IMR-90 (cell line): ENCODE measurements at regions not wholly inside any gene's neighbourhood (a gene's known extent, or its start where the extent isn't known, plus 50 kb on each side); places are given as distances from the start of the nearest gene placed in this dataset.

Experiments used
- ATAC-seq: fragments of 200-7000 bp; cut with Tn5 transposase; 2 replicates; pipeline ENCODE4 v1.9.1; 2020; ENCODE audit warnings: low read depth, mild to moderate bottlenecking, moderate library complexity
- BruUV-seq: library from RNA; stranded (reverse); fragments of 400-500 nt; replicated peaks from 2 replicates; lab custom pipeline; 2021; lab: Mats Ljungman, UMichigan
- CTCF ChIA-PET: fragments of 300-600 bp; formaldehyde crosslinking; extraction: SDS; loops from one replicate; lab custom pipeline; 2021; ENCODE audit warnings: antibody characterized with exemption; lab: Yijun Ruan, JAX
- POLR2A ChIA-PET: fragments of 300-600 bp; sonication (Branson Sonifier 250); formaldehyde crosslinking; loops from one replicate; lab custom pipeline; 2022; ENCODE audit warnings: antibody characterized with exemption; ENCODE audit not compliant: unreplicated experiment; lab: Charles Lee
- DNase-seq: peaks from one replicate; pipeline ENCODE4 v3.0.0; 2013
- H2AFZ ChIP-seq: replicated peaks from 2 replicates; pipeline ENCODE3; 2013; ENCODE audit warnings: low read length, mild to moderate bottlenecking; ENCODE audit not compliant: poor library complexity
- H2AK5ac ChIP-seq: 2 replicates; pipeline ENCODE4 v1.6.1; 2013; ENCODE audit warnings: low read depth, low read length, inconsistent platforms
- H2AK9ac ChIP-seq: replicated peaks from 2 replicates; pipeline ENCODE3; 2013; ENCODE audit warnings: mild to moderate bottlenecking, low read depth, low read length, moderate library complexity; ENCODE audit not compliant: poor library complexity
- H2BK120ac ChIP-seq: 2 replicates; pipeline ENCODE4 v1.6.1; 2013; ENCODE audit warnings: low read depth, low read length, inconsistent platforms
- H2BK15ac ChIP-seq: 3 replicates; pipeline ENCODE4 v1.6.1; 2013; ENCODE audit warnings: low read depth, low read length, inconsistent platforms
- H2BK20ac ChIP-seq: 2 replicates; pipeline ENCODE4 v1.6.1; 2013; ENCODE audit warnings: low read depth, mild to moderate bottlenecking, inconsistent platforms, low read length, moderate library complexity
- H2BK5ac ChIP-seq: 2 replicates; pipeline ENCODE4 v1.6.1; 2013; ENCODE audit warnings: mild to moderate bottlenecking, low read depth, low read length, inconsistent platforms; ENCODE audit not compliant: poor library complexity, severe bottlenecking
- H3K14ac ChIP-seq: replicated peaks from 2 replicates; pipeline ENCODE4 v1.6.1; 2013; ENCODE audit warnings: low read depth, low read length, inconsistent platforms
- H3K18ac ChIP-seq: 2 replicates; pipeline ENCODE4 v1.6.1; 2013; ENCODE audit warnings: low read depth, low read length, control low read depth
- H3K23ac ChIP-seq: 2 replicates; pipeline ENCODE4 v1.6.1; 2013; ENCODE audit warnings: low read depth, low read length, inconsistent platforms
- H3K27ac ChIP-seq: 2 replicates; pipeline ENCODE4 v1.5.1; 2013; ENCODE audit warnings: mild to moderate bottlenecking, control low read depth, low read length; ENCODE audit not compliant: insufficient read depth
- H3K27me3 ChIP-seq: 2 replicates; pipeline ENCODE4 v1.6.1; 2013; ENCODE audit warnings: low read length; ENCODE audit not compliant: control insufficient read depth, insufficient read depth
- H3K36me3 ChIP-seq: 2 replicates; pipeline ENCODE4 v1.6.1; 2013; ENCODE audit warnings: low read length, mixed read lengths; ENCODE audit not compliant: control insufficient read depth, insufficient read depth
- H3K4ac ChIP-seq: 2 replicates; pipeline ENCODE4 v1.6.1; 2013; ENCODE audit warnings: low read depth, low read length, inconsistent platforms
- H3K4me1 ChIP-seq: 2 replicates; pipeline ENCODE4 v1.6.1; 2013; ENCODE audit warnings: low read length, mixed read lengths; ENCODE audit not compliant: control insufficient read depth, insufficient read depth
- H3K4me2 ChIP-seq: 2 replicates; pipeline ENCODE4 v1.6.1; 2013; ENCODE audit warnings: low read depth, mild to moderate bottlenecking, control low read depth, low read length, moderate library complexity
- H3K4me3 ChIP-seq: 2 replicates; pipeline ENCODE4 v1.5.1; 2013; ENCODE audit warnings: low read depth, mild to moderate bottlenecking, control low read depth, low read length, moderate library complexity; ENCODE audit not compliant: insufficient read depth
- H3K56ac ChIP-seq: 2 replicates; pipeline ENCODE4 v1.6.1; 2013; ENCODE audit warnings: low read length, inconsistent platforms; ENCODE audit not compliant: insufficient read depth; ENCODE audit errors: extremely low read depth
- H3K79me1 ChIP-seq, 2 experiments: 2 replicates each; pipeline ENCODE4 v1.6.1; 2013; ENCODE audit warnings: low read length in 2 of 2, inconsistent platforms in 1 of 2, low read depth in 1 of 2
- H3K9ac ChIP-seq: 2 replicates; pipeline ENCODE4 v1.6.1; 2013; ENCODE audit warnings: low read depth, low read length, control low read depth
- H3K9me1 ChIP-seq: 2 replicates; pipeline ENCODE4 v1.6.1; 2013; ENCODE audit warnings: low read length, inconsistent platforms; ENCODE audit not compliant: insufficient read depth
- H3K9me3 ChIP-seq: 2 replicates; pipeline ENCODE4 v1.6.1; 2013; ENCODE audit warnings: low read length; ENCODE audit not compliant: control insufficient read depth, insufficient read depth
- H4K20me1 ChIP-seq: 2 replicates; pipeline ENCODE4 v1.6.1; 2013; ENCODE audit warnings: low read length, inconsistent platforms; ENCODE audit not compliant: insufficient read depth
- H4K5ac ChIP-seq: 2 replicates; pipeline ENCODE4 v1.6.1; 2013; ENCODE audit warnings: mild to moderate bottlenecking, low read depth, low read length, control low read depth
- H4K8ac ChIP-seq, 2 experiments: 2 replicates each; pipeline ENCODE4 v1.6.1; 2013; ENCODE audit warnings: low read depth in 2 of 2, low read length in 2 of 2, control low read depth in 1 of 2, inconsistent platforms in 1 of 2
- H4K91ac ChIP-seq: 2 replicates; pipeline ENCODE4 v1.6.1; 2013; ENCODE audit warnings: low read depth, low read length, inconsistent platforms; ENCODE audit not compliant: insufficient read depth
- MAFK ChIP-seq: IDR thresholded peaks from 2 replicates; pipeline ENCODE4 v1.6.1; 2012; ENCODE audit warnings: low read depth, low read length, improper control_type of control experiment
- RCOR1 ChIP-seq: IDR thresholded peaks from 2 replicates; pipeline ENCODE4 v1.6.1; 2012; ENCODE audit warnings: mild to moderate bottlenecking, low read length, improper control_type of control experiment; ENCODE audit not compliant: insufficient replicate concordance
- WGBS, 2 experiments: methylation state at CpG; one replicate each; pipeline versions ENCODE4 v1.1.5 to v1.1.7; 2013; ENCODE audit warnings: missing lambda C conversion rate in 2 of 2; ENCODE audit not compliant: insufficient read length in 1 of 2; ENCODE audit errors: extremely low coverage in 2 of 2; 5-methylcytosine and 5-hydroxymethylcytosine counted together
- dilution Hi-C: fragments of 300-500 bp; cut with HindIII; formaldehyde crosslinking; loops from one replicate; pipeline ENCODE4 v1.14.3; 2018; ENCODE audit warnings: low sequenced_read_pairs; ENCODE audit not compliant: unreplicated experiment
- in situ Hi-C: fragments of 300-500 bp; cut with MboI; formaldehyde crosslinking; loops from 3 replicates; pipeline ENCODE4 v1.14.3; 2019; ENCODE audit warnings: low sequenced_read_pairs, inconsistent platforms, mixed read lengths
- intact Hi-C: fragments of 100-400 bp; cut with micrococcal nuclease; formaldehyde crosslinking; loops from 2 replicates; pipeline ENCODE4 v1.10.0; 2022

GRCh38 chr20:39190666-39191570 lies 228.8 kb downstream of the DHX35 start:
- ChIA-PET CTCF (no interaction called here), POLR2A (no interaction called here)
- TF ChIP-seq MAFK, result no peak
- TF ChIP-seq RCOR1, result no peak
- H2AFZ ChIP-seq, result peak overlapping the region; percentile 43
- H2AK5ac ChIP-seq, result no peak overlapping the region
- no peaks in the 10 kb centered on the region for H3K79me1 ChIP-seq
- H4K91ac ChIP-seq, result no peak overlapping the region
- no peak overlapping the region for H3K18ac ChIP-seq
- H3K27me3 ChIP-seq, result no peaks in the 10 kb centered on the region
- no peaks in the 10 kb centered on the region for H4K20me1 ChIP-seq
- no peak overlapping the region for H2BK15ac ChIP-seq
- H4K8ac ChIP-seq, result no peak overlapping the region
- dilution Hi-C loops (no loop called here), intact Hi-C loops (no loop called here), in situ Hi-C loops (no loop called here)
- no TSS peak for BruUV-seq
- no peak overlapping the region for H2BK20ac ChIP-seq
- H3K4me2 ChIP-seq, result no peak overlapping the region
- no peak overlapping the region for H3K27ac ChIP-seq
- no peak overlapping the region for H4K5ac ChIP-seq
- H3K14ac ChIP-seq, result no peak overlapping the region
- no peak overlapping the region for H3K4ac ChIP-seq
- ATAC-seq, result 0 out of 2 replicates have a peak, but pooled peaks have one; percentile 24
- H2AK9ac ChIP-seq, result no peak overlapping the region
- H3K9me3 ChIP-seq, result no peaks in the 10 kb centered on the region
- no peak overlapping the region for H2BK5ac ChIP-seq
- H3K4me1 ChIP-seq, result no peaks in the 10 kb centered on the region
- no peaks in the 10 kb centered on the region for H3K9me1 ChIP-seq
- no peak overlapping the region for H3K4me3 ChIP-seq
- no peaks in the 10 kb centered on the region for H3K36me3 ChIP-seq
- H3K9ac ChIP-seq, result no peak overlapping the region
- 31% methylated on average over 3 of the region's 12 CpGs; no CpG with 5 or more reads in 1 of the 2 experiments for WGBS, 2 experiments
- no peak overlapping the region for H3K23ac ChIP-seq
- no peak overlapping the region for H3K56ac ChIP-seq
- peak; percentile 44 for DNase-seq
- no peak overlapping the region for H2BK120ac ChIP-seq
